ENCODE measurements at regions not wholly inside any gene's neighbourhood (a gene's known extent, or its start where the extent isn't known, plus 50 kb on each side); places are given as distances from the start of the nearest gene placed in this dataset.

DNA sequence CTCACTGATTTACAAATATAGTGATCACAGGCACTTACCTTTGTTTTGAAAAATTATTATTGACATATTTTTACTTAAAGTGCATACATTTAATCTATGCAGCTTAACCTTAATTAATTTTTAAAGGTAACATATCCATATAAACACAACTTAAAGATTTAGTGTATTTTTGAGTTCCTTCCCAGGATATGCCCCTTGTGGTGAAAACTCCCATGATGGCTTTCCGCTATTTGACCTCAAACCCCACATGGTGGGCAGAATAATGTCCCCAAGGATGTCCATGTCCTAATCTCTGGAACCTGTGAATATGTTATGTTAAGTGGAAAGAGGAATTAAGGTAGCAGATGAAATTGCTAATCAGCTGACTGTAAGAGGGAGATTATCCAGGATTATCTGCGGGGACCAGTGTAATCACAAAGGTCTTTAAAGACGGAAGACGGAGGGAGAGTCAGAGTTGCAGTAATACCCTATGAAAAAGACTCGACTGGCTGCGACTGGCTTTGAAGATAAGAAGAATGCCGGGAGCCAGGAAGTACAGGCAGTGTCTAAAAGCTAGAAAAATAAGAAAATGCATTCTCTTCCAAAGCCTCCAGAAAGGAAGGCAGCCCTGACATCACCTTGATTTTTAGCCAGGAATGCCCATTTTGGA, 193.9 kb downstream of the ICE1 start:
- ATAC-seq (replicated peaks in 6 of 8): peak in 3 of 8 experiments; percentile 33 to 48 (median 35)
- WGBS, 10 experiments: 0 to 94% (median 49%) methylated on average over 2 to 7 of the region's 7 CpGs; no CpG with 5 or more reads in 2 of the 10 experiments

DNA sequence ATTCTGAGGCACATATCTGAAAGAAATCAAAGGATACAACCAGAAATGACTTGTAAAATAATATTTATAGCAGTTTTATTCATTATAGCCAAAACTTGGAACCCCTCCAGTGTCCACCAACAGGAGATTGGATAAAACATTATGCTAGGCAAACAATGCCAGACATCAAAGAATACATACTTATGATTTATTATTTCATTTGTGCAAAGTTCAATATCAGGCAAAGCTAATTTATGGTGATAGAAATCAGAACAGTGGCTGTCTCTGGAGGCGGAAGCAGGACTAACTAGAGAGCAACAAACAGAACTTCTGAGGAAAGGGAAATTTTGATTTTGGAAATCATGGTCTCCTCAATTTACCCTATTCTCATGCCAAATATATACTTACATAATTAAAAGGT, 193.1 kb downstream of the ICE1 start:
- WGBS, 10 experiments: 20 to 100% (median 80%) methylated on average over 1 of the region's 1 CpG; no CpG with 5 or more reads in 5 of the 10 experiments
- in situ Hi-C loops (cut with MboI; ENCODE audit: low pct_unique_long_range_greater_than_20kb in 2 of 9, low sequenced_read_pairs in 9 of 9, unreplicated experiment in 9 of 9): no loop called here
- H3K4me3 ChIP-seq: no peak overlapping the region
- ATAC-seq (replicated peaks in 6 of 8): no peak
- H3K27ac ChIP-seq: no peak overlapping the region
- peaks cover 2 to 7% of the 10 kb centered on the region in 2 donors for H3K4me1 ChIP-seq (replicated peaks in 1 of 2)

More for the DNA sequence above, 193.9 kb downstream of the ICE1 start:
- H3K4me3 ChIP-seq: no peak overlapping the region
- in situ Hi-C loops (cut with MboI; ENCODE audit: low pct_unique_long_range_greater_than_20kb in 2 of 9, low sequenced_read_pairs in 9 of 9, unreplicated experiment in 9 of 9): no loop called here
- H3K4me1 ChIP-seq (replicated peaks in 1 of 2): peaks cover 2 to 7% of the 10 kb centered on the region in 2 donors
- H3K27ac ChIP-seq: no peak overlapping the region

DNA sequence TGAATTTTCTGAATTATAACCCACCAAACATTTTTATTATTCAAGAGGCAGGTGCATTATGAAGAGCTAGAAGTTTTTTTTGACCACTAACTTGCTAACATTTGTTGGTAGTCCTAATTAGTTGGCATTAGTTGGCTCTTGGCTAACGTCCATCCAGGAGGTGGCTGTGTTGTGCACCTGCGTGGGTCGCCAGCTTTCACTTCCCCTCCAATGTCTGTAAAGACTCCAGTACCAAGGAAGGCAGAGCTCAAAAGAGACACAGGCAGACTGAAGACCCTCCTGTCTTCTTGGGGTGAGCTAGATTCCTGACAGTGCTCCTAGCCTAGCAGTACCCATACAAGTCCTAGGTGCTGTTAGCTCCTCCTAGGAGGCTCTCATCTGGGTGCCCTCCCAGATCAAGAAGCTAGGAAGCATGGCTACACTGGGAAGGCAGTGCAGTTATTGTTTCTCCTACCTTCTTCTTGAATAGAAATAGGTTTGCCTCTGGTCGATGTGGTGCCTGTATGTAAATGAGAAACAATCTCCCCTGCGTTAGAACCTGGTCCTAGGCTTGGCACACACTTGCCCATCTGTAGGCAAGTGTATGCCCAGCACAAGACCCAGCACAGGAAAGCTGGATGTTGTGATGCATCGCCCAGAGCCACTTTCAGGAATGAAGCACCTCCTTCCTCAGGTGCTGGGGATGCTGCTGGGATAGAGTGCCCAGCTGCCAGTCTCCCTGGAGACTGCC, 190.9 kb downstream of the ICE1 start:
- ATAC-seq (replicated peaks in 6 of 8): no peak
- Histone ChIP-seq H3K4me3 (no peak overlapping the region), H3K4me1 (replicated peaks in 1 of 2) (peaks cover 2 to 11% of the 10 kb centered on the region in 2 donors), H3K27ac (no peak overlapping the region)
- WGBS, 10 experiments: 0 to 96% (median 40%) methylated on average over 1 to 4 of the region's 6 CpGs
- in situ Hi-C loops (cut with MboI; ENCODE audit: low pct_unique_long_range_greater_than_20kb in 2 of 9, low sequenced_read_pairs in 9 of 9, unreplicated experiment in 9 of 9): no loop called here

DNA sequence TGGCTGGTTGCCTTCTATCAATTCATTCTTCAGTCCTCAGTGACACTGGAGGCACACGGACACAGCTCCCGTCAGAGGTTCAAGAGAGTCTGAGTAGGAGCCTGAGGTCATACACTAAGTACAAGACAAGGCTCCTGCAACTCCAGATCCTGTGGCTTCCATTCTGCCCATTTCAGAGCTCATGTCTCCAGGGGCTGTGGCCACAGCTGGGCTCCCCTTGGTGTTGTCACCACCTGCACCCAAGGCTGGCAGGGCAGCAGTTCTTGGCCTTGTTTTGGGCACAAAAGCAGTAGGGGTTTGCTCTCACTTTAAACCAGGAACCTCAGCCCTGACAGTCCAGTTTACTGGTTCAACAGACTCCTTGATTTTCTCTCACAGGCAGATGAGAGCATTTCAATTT, 189.6 kb downstream of the ICE1 start:
- Histone ChIP-seq H3K4me3 (no peak overlapping the region), H3K27ac (no peak overlapping the region), H3K4me1 (replicated peaks in 1 of 2) (peaks cover 2 to 11% of the 10 kb centered on the region in 2 donors)
- in situ Hi-C loops (cut with MboI; ENCODE audit: low pct_unique_long_range_greater_than_20kb in 2 of 9, low sequenced_read_pairs in 9 of 9, unreplicated experiment in 9 of 9): no loop called here
- no peak for ATAC-seq (replicated peaks in 6 of 8)
- WGBS, 10 experiments: 38 to 67% (median 40%) methylated on average over 1 to 2 of the region's 2 CpGs; no CpG with 5 or more reads in 6 of the 10 experiments

DNA sequence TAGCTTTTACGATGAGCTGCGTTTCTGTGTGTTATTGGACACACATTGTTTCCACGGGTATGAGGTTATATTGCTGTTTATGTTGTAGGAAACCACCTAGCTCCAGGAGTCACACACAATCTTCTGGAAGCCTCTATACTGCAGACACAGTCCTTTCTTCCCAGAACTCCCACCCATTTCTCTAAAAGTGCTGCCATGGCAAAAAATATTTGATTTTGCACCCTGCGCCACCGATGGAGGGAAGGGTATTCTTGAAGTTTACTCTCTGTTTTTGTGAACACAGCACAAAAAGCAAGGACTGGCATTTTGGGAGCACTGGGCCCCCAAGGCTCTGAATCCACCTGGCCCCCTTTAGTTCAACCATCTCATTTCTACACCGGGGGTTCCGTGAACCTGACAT, 187.5 kb downstream of the ICE1 start:
- Histone ChIP-seq H3K27ac (no peak overlapping the region), H3K4me1 (replicated peaks in 1 of 2) (peaks cover 0 to 4% of the 10 kb centered on the region in 2 donors), H3K4me3 (no peak overlapping the region)
- in situ Hi-C loops (cut with MboI; ENCODE audit: low pct_unique_long_range_greater_than_20kb in 2 of 9, low sequenced_read_pairs in 9 of 9, unreplicated experiment in 9 of 9): no loop called here
- WGBS, 10 experiments: 10 to 98% (median 62%) methylated on average over 2 to 5 of the region's 7 CpGs; no CpG with 5 or more reads in 4 of the 10 experiments
- no peak for ATAC-seq (replicated peaks in 6 of 8)

DNA sequence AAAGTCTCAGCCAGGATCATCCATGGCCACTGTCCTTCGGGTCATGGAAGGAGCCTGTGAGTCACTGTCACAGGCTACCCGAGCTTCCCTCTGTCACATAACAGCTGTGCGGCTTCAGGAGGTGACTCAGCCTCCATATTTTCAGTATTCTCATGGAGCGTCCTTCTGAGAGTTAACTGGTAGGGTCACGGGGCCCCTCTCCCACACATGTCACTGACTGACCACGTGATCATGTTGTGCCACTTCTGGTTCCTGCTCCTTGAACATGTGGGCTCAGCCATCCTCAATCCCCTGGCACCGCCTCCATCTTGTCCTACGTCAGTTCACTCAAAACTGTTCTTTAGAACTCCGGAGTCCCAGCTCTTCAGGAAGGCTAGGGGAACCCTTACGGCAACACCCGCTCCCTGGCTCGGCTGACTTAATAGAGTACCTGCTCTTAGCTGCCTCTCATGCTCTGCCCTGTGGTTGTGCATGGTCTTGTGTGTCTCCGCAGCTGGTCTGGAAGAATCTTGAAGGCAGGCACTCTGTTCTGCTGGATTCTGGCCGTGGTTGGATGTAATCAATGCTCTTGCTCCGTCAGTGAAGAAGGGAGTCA, 182.8 kb downstream of the ICE1 start:
- 4 to 100% (median 71%) methylated on average over 2 to 8 of the region's 15 CpGs; no CpG with 5 or more reads in 1 of the 10 experiments for WGBS, 10 experiments
- ATAC-seq (replicated peaks in 6 of 8): peak in 7 of 8 experiments; percentile 55 to 99 (median 96)
- no peak overlapping the region for H3K4me3 ChIP-seq
- H3K4me1 ChIP-seq (replicated peaks in 1 of 2): peaks cover 0 to 10% of the 10 kb centered on the region in 2 donors
- H3K27ac ChIP-seq: peak overlapping the region in 1 of 2 donors; percentile 61
- in situ Hi-C loops (cut with MboI; ENCODE audit: low pct_unique_long_range_greater_than_20kb in 2 of 9, low sequenced_read_pairs in 9 of 9, unreplicated experiment in 9 of 9): no loop called here

DNA sequence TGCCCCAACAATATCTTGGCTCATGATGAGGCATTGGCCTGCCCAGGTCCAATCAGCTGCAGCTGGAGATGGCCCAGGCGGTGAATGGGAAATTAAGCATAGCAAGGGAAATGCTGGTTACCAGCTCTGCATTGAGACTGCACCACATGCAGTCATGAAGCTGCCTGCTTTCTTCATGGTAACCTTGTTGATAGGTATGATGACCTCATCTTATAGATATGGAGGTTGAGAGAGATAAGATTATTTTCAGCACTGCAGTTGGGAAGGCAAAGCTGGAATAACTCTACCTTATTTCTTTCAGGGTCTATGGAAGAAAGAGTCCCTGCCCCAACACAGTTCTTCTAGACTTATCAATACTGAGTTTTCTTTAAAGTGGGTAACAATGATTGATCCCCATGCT, 180.1 kb downstream of the ICE1 start:
- Histone ChIP-seq H3K27ac (no peak overlapping the region), H3K4me1 (replicated peaks in 1 of 2) (peaks cover 12 to 16% of the 10 kb centered on the region in 2 donors), H3K4me3 (no peak overlapping the region)
- no peak for ATAC-seq (replicated peaks in 6 of 8)
- in situ Hi-C loops (cut with MboI; ENCODE audit: low pct_unique_long_range_greater_than_20kb in 2 of 9, low sequenced_read_pairs in 9 of 9, unreplicated experiment in 9 of 9): no loop called here
- 0 to 88% (median 40%) methylated on average over 1 of the region's 1 CpG; no CpG with 5 or more reads in 6 of the 10 experiments for WGBS, 10 experiments

DNA sequence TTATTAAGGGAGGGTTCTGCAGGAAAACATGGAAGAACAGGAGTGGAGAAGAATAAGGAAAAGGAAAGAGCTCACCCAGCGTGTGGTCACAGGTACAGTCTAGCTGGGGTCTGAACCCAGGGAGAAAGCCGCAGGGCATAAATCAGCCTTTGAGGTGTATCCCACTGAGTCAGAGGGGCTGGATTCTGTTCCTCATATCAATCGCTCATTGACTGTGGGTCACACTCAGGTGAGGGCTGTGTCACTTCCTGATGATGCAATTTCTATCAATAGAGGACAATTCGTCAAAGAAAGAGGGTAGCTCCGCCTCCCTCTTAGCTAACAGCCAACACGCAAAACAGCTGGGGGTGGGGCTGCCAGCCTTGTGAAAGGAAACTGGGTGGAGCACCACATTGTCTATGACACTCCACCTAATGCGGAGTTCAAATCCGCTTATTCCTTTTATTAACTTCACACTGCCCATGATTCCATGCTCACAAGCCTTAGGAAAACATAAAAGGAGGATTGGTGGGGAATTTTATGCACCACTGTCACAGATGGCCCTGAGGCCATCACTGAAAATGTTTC, 176.2 kb downstream of the ICE1 start:
- peak; percentile 50 to 97 (median 96) for ATAC-seq (replicated peaks in 6 of 8)
- Histone ChIP-seq H3K4me3 (no peak overlapping the region), H3K4me1 (replicated peaks in 1 of 2) (peaks cover 14 to 16% of the 10 kb centered on the region in 2 donors), H3K27ac (peak overlapping the region; percentile 47 to 64)
- in situ Hi-C loops (cut with MboI; ENCODE audit: low pct_unique_long_range_greater_than_20kb in 2 of 9, low sequenced_read_pairs in 9 of 9, unreplicated experiment in 9 of 9): no loop called here
- 27 to 100% (median 86%) methylated on average over 1 to 8 of the region's 8 CpGs; no CpG with 5 or more reads in 1 of the 10 experiments for WGBS, 10 experiments

DNA sequence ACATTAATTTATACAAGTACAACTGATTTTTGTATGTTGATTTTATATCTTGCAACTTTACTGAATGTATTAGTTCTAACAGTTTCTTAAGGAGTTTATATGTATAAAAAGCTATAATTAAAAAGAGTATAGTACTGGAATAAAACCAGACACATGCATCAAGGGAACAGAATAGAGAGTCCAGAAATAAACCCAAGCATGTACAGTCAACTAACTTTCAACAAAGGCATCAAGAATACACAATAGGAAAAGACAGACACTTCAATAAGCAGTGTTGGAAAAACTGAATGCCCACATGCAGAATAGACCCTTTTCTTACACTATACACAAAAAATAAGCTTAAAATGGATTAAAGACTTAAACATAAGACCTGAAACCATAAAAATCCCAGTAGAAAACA, 170.9 kb downstream of the ICE1 start:
- in situ Hi-C loops (cut with MboI; ENCODE audit: low pct_unique_long_range_greater_than_20kb in 2 of 9, low sequenced_read_pairs in 9 of 9, unreplicated experiment in 9 of 9): no loop called here

DNA sequence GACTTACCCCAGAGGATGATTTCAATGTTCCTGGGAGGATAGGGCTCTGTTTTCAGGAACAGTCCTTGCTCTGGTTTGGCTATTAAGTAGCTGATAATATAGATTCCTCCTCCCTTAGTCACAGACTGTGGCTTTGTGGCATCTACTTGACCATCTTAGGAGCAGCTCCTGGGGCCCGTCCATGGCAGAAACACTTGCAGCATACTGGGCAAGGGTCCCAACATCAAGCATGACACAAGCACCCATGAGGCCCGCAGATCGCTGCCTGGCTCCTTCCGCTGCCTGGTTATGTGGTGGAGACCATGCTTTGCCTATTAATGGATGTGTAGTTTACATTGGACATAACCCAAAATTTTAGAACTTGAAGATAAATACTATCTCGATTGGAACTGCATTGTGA, 170.1 kb downstream of the ICE1 start:
- in situ Hi-C loops (cut with MboI; ENCODE audit: low pct_unique_long_range_greater_than_20kb in 2 of 9, low sequenced_read_pairs in 9 of 9, unreplicated experiment in 9 of 9): no loop called here
- H3K4me1 ChIP-seq (replicated peaks in 1 of 2): peaks cover 23 to 24% of the 10 kb centered on the region in 2 donors
- no peak overlapping the region for H3K27ac ChIP-seq
- WGBS, 10 experiments: 0 to 100% (median 80%) methylated on average over 1 to 4 of the region's 5 CpGs; no CpG with 5 or more reads in 1 of the 10 experiments
- no peak overlapping the region for H3K4me3 ChIP-seq
- ATAC-seq (replicated peaks in 6 of 8): no peak

More for the DNA sequence above, 170.9 kb downstream of the ICE1 start:
- Histone ChIP-seq H3K4me3 (no peak overlapping the region), H3K4me1 (replicated peaks in 1 of 2) (peaks cover 15 to 17% of the 10 kb centered on the region in 2 donors), H3K27ac (no peak overlapping the region)
- no peak for ATAC-seq (replicated peaks in 6 of 8)

DNA sequence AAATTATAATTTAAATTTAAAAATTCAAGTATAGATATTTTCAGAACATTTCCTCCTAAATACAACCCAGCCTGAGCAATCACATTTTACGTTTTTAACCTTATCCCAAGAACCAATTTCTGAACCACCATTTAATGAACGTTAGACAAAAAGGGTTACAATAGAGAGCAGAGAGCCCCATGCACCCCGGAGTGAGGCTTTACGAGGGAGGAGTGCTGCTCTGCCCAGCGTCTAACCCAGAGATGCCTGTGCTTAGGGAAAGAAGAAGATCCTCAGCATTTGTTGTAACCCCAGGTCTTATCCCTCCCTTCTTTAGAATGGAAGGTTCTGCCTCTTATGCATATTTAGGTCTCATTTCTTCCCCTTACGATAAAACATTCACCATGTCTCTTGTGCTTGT, 169.1 kb downstream of the ICE1 start:
- no peak overlapping the region for H3K27ac ChIP-seq
- WGBS, 10 experiments: 0 to 77% (median 52%) methylated on average over 1 to 6 of the region's 6 CpGs
- in situ Hi-C loops (cut with MboI; ENCODE audit: low pct_unique_long_range_greater_than_20kb in 2 of 9, low sequenced_read_pairs in 9 of 9, unreplicated experiment in 9 of 9): no loop called here
- peaks cover 31 to 32% of the 10 kb centered on the region in 2 donors for H3K4me1 ChIP-seq (replicated peaks in 1 of 2)
- no peak for ATAC-seq (replicated peaks in 6 of 8)
- no peak overlapping the region for H3K4me3 ChIP-seq

DNA sequence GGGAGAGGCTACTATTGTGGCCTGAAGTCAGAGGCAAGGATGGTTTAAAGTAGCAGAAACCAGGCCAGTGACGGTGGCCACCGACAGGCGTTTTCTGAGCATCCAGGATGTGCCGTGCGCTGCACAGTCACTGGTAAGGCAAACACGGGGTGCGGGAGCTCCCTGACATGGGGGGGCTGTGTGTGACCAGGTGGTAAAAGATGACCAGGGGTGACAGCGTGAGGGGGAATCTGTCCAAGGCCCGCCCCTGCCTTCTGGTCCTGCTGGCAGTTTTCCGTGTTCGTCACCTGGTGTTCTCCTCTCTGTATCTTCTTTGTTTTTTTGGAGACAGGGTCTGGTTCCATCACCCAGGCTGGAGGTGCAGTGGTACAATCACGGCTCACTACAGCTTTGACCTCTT, 167.4 kb downstream of the ICE1 start:
- Histone ChIP-seq H3K27ac (peak overlapping the region in 1 of 2 donors; percentile 41), H3K4me1 (replicated peaks in 1 of 2) (peaks cover 47 to 48% of the 10 kb centered on the region in 2 donors), H3K4me3 (no peak overlapping the region)
- in situ Hi-C loops (cut with MboI; ENCODE audit: low pct_unique_long_range_greater_than_20kb in 2 of 9, low sequenced_read_pairs in 9 of 9, unreplicated experiment in 9 of 9): no loop called here
- ATAC-seq (replicated peaks in 6 of 8): no peak
- 14 to 93% (median 84%) methylated on average over 1 to 3 of the region's 12 CpGs; no CpG with 5 or more reads in 4 of the 10 experiments for WGBS, 10 experiments

Measured in motor neuron (in vitro differentiated cells).